Heart left ventricle (tissue), 13 donors: ENCODE measurements at regions not wholly inside any gene's neighbourhood (a gene's known extent, or its start where the extent isn't known, plus 50 kb on each side); places are given as distances from the start of the nearest gene placed in this dataset.

ENCODE experiments used
- POLR2A ChIP-seq, 2 donors: fragments of 450-650 bp; IDR thresholded peaks; one replicate each; pipeline ENCODE4 v1.6.1; 2017; ENCODE audit warnings: antibody characterized with exemption in 2 of 2, mild to moderate bottlenecking in 2 of 2, moderate library complexity in 2 of 2
- TF ChIP-seq, protein P1 (sequence below), 12 donors: fragments of 200-600 bp; sonication (generic) in 4 of 12; IDR thresholded peaks; one replicate each; pipeline versions ENCODE4 v1.5.0 to v1.8.0; 2018 to 2022; ENCODE audit warnings: antibody characterized with exemption in 12 of 12, mild to moderate bottlenecking in 5 of 12
- donor health status: ischemic (EF 13 %, LVEDD 7.1; RV severe dilation, severe dysfunction).
- donor health status: DM: no; HTN: yes; CAD: no.
- donor health status: DM: no; HTN: no; CAD: no.
- donor health status: ischemic (EF 25% LVEDD 6.9; RV normal size, moderate dysfunction).
- donor health status: ischemic (EF 25% LVEDD 5.7; RV mildly dilated, moderate dysfunction).
- donor health status: ischemic (EF 35%, LVEDD 5.7; RV mildly dilated, moderate dysfunction).
- donor health status: nonischemic (EF 11% LVEDD 7.7; RV severe dilation, severe dysfunction).
- donor health status: DM: yes; HTN: yes; CAD: no.
- donor health status: PGD.
- donor health status: ischemic (EF 29% LVEDD 5.4; RV normal size, mild dysfunction).
- donor health status: nonischemic (EF 23%, LVEDD 6.1; RV moderate dilation, normal function).

- TF ChIP-seq, protein P1, sequence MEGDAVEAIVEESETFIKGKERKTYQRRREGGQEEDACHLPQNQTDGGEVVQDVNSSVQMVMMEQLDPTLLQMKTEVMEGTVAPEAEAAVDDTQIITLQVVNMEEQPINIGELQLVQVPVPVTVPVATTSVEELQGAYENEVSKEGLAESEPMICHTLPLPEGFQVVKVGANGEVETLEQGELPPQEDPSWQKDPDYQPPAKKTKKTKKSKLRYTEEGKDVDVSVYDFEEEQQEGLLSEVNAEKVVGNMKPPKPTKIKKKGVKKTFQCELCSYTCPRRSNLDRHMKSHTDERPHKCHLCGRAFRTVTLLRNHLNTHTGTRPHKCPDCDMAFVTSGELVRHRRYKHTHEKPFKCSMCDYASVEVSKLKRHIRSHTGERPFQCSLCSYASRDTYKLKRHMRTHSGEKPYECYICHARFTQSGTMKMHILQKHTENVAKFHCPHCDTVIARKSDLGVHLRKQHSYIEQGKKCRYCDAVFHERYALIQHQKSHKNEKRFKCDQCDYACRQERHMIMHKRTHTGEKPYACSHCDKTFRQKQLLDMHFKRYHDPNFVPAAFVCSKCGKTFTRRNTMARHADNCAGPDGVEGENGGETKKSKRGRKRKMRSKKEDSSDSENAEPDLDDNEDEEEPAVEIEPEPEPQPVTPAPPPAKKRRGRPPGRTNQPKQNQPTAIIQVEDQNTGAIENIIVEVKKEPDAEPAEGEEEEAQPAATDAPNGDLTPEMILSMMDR (IDR thresholded peaks at IDR 0.05): no peak
- no peak for TF ChIP-seq POLR2A (IDR thresholded peaks at IDR 0.05)
Observed at GRCh38 chr14:28901631-28902030, 135.0 kb downstream of the FOXG1 start.
